Stimulated activated CD4-positive, alpha-beta T cell treated with anti-CD3 and anti-CD28 coated beads, Interleukin-4, amount 100 ng/mL, for 24 hours (primary cell): ENCODE measurements at regions not wholly inside any gene's neighbourhood (a gene's known extent, or its start where the extent isn't known, plus 50 kb on each side); places are given as distances from the start of the nearest gene placed in this dataset.

Experiments
- DNase-seq: peaks from one replicate; pipeline ENCODE4 v3.0.0-alpha.2; 2020

- DNase-seq: no peak
Observed at GRCh38 chr10:36683421-36683820, 442.0 kb upstream of the ANKRD30A start.

GRCh38 chr10:36681751-36682632, 443.4 kb upstream of the ANKRD30A start:
- DNase-seq: no peak

- DNase-seq: no peak
Observed at GRCh38 chr10:36679554-36679953, 445.8 kb upstream of the ANKRD30A start.

- no peak for DNase-seq
Observed at GRCh38 chr10:36677431-36677768, 448.0 kb upstream of the ANKRD30A start.

GRCh38 chr10:36676756-36677430, 448.5 kb upstream of the ANKRD30A start:
- no peak for DNase-seq

GRCh38 chr10:36676321-36676720, 449.1 kb upstream of the ANKRD30A start:
- DNase-seq: no peak

- no peak for DNase-seq
Observed at GRCh38 chr10:36675458-36675880, 449.9 kb upstream of the ANKRD30A start.

GRCh38 chr10:36671607-36672006, 453.8 kb upstream of the ANKRD30A start:
- no peak for DNase-seq

- no peak for DNase-seq
Observed at GRCh38 chr10:36670621-36671402, 454.6 kb upstream of the ANKRD30A start.

- DNase-seq: no peak
Observed at GRCh38 chr10:36669615-36670352, 455.6 kb upstream of the ANKRD30A start.

GRCh38 chr10:36666451-36666850, 458.9 kb upstream of the ANKRD30A start:
- no peak for DNase-seq

GRCh38 chr10:36662571-36662970, 462.8 kb upstream of the ANKRD30A start:
- DNase-seq: no peak

- DNase-seq: no peak
Observed at GRCh38 chr10:36650274-36650673, 475.1 kb upstream of the ANKRD30A start.

- no peak for DNase-seq
Observed at GRCh38 chr10:36647540-36647939, 477.9 kb upstream of the ANKRD30A start.

GRCh38 chr10:36640626-36641025, 484.8 kb upstream of the ANKRD30A start:
- no peak for DNase-seq

GRCh38 chr10:36638462-36639155, 486.8 kb upstream of the ANKRD30A start:
- no peak for DNase-seq

GRCh38 chr10:36636879-36637278, 488.5 kb upstream of the ANKRD30A start:
- no peak for DNase-seq

GRCh38 chr10:36636285-36636839, 489.0 kb upstream of the ANKRD30A start:
- DNase-seq: no peak

- DNase-seq: no peak
Observed at GRCh38 chr10:36634916-36635315, 490.5 kb upstream of the ANKRD30A start.

- DNase-seq: no peak
Observed at GRCh38 chr10:36630267-36630666, 495.1 kb upstream of the ANKRD30A start.

- DNase-seq: no peak
Observed at GRCh38 chr10:36629476-36629875, 495.9 kb upstream of the ANKRD30A start.

GRCh38 chr10:36624551-36625100, 500.8 kb upstream of the ANKRD30A start:
- DNase-seq: no peak
